OCI-LY1 (cell line): ENCODE measurements at regions not wholly inside any gene's neighbourhood (a gene's known extent, or its start where the extent isn't known, plus 50 kb on each side); places are given as distances from the start of the nearest gene placed in this dataset.

Experiments used
- H2AFZ ChIP-seq: fragments of 200-600 bp; sonication (generic), shearing (Covaris generic); 2 replicates; pipeline ENCODE4 v1.6.0; 2014; ENCODE audit warnings: antibody characterized with exemption, mild to moderate bottlenecking, low read length
- H3F3A ChIP-seq: fragments of 200-600 bp; sonication (generic), shearing (Covaris generic); 2 replicates; pipeline ENCODE4 v1.6.0; 2014; ENCODE audit warnings: mild to moderate bottlenecking, antibody characterized with exemption, low read length, moderate library complexity; ENCODE audit not compliant: insufficient read depth
- H3K27ac ChIP-seq: fragments of 200-600 bp; sonication (generic); 2 replicates; pipeline ENCODE4 v1.5.1; 2014; ENCODE audit warnings: low read length, mixed run types, mild to moderate bottlenecking, low read depth; ENCODE audit not compliant: poor library complexity, severe bottlenecking
- H3K27me3 ChIP-seq: fragments of 200-600 bp; sonication (generic); 2 replicates; pipeline ENCODE4 v1.6.0; 2014; ENCODE audit warnings: antibody characterized with exemption, mild to moderate bottlenecking, low read length, moderate library complexity; ENCODE audit not compliant: insufficient read depth
- H3K36me3 ChIP-seq: fragments of 200-600 bp; sonication (generic); 2 replicates; pipeline ENCODE4 v1.6.1; 2014; ENCODE audit warnings: mild to moderate bottlenecking, antibody characterized with exemption, low read length, moderate library complexity, mixed read lengths; ENCODE audit not compliant: insufficient read depth
- H3K4me1 ChIP-seq: fragments of 200-600 bp; sonication (generic); 2 replicates; pipeline ENCODE4 v1.5.1; 2014; ENCODE audit warnings: mild to moderate bottlenecking, low read length, moderate library complexity; ENCODE audit not compliant: insufficient read depth, severe bottlenecking
- H3K4me2 ChIP-seq: fragments of 200-600 bp; sonication (generic), shearing (Covaris generic); 2 replicates; pipeline ENCODE4 v1.6.1; 2014; ENCODE audit warnings: low read length
- H3K4me3 ChIP-seq: fragments of 200-600 bp; sonication (generic); 2 replicates; pipeline ENCODE4 v1.5.1; 2014; ENCODE audit warnings: low read length, low read depth, mild to moderate bottlenecking, mixed read lengths; ENCODE audit not compliant: poor library complexity, severe bottlenecking
- H3K79me2 ChIP-seq: fragments of 200-600 bp; shearing (Covaris generic); 2 replicates; pipeline ENCODE4 v1.6.1; 2016; ENCODE audit warnings: mixed run types, low read length, mixed read lengths; ENCODE audit not compliant: insufficient read depth
- H3K9ac ChIP-seq: fragments of 200-600 bp; sonication (generic), shearing (Covaris generic); 2 replicates; pipeline ENCODE4 v1.6.1; 2014; ENCODE audit warnings: mild to moderate bottlenecking, low read length, mixed read lengths
- H3K9me2 ChIP-seq: fragments of 200-600 bp; sonication (generic), shearing (Covaris generic); 2 replicates; pipeline ENCODE4 v1.6.1; 2014; ENCODE audit warnings: low read depth, mild to moderate bottlenecking, low read length, mixed read lengths
- H3K9me3 ChIP-seq: fragments of 200-600 bp; shearing (Covaris generic); 2 replicates; pipeline ENCODE4 v1.6.1; 2014; ENCODE audit warnings: low read length, mixed read lengths
- H4K20me1 ChIP-seq: fragments of 200-600 bp; sonication (generic), shearing (Covaris generic); 2 replicates; pipeline ENCODE4 v1.6.0; 2016; ENCODE audit warnings: mild to moderate bottlenecking, low read length; ENCODE audit not compliant: insufficient read depth
- EZH2 ChIP-seq: fragments of 200-600 bp; sonication (generic), shearing (Covaris generic); IDR thresholded peaks from 2 replicates; pipeline ENCODE4 v1.8.0; 2017; ENCODE audit warnings: borderline replicate concordance, mixed run types, mild to moderate bottlenecking, antibody characterized with exemption, low read length, moderate library complexity, mixed read lengths
- TF ChIP-seq, protein P1 (sequence below): fragments of 200-600 bp; sonication (generic), shearing (Covaris generic); IDR thresholded peaks from 2 replicates; pipeline ENCODE4 v1.5.1; 2017; ENCODE audit warnings: mild to moderate bottlenecking, antibody characterized with exemption, low read length, moderate library complexity, mixed read lengths

- Histone ChIP-seq H3K36me3 (no peaks in the 10 kb centered on the region), H2AFZ (no peak overlapping the region), H3K9ac (no peak overlapping the region), H3K4me1 (no peaks in the 10 kb centered on the region), H3K4me2 (no peak overlapping the region), H3F3A (no peaks in the 10 kb centered on the region), H4K20me1 (no peaks in the 10 kb centered on the region), H3K9me2 (no peaks in the 10 kb centered on the region), H3K79me2 (no peaks in the 10 kb centered on the region), H3K9me3 (no peaks in the 10 kb centered on the region), H3K27me3 (no peaks in the 10 kb centered on the region), H3K4me3 (no peak overlapping the region), H3K27ac (no peak overlapping the region)
- TF ChIP-seq EZH2: no peak
- TF ChIP-seq, protein P1, sequence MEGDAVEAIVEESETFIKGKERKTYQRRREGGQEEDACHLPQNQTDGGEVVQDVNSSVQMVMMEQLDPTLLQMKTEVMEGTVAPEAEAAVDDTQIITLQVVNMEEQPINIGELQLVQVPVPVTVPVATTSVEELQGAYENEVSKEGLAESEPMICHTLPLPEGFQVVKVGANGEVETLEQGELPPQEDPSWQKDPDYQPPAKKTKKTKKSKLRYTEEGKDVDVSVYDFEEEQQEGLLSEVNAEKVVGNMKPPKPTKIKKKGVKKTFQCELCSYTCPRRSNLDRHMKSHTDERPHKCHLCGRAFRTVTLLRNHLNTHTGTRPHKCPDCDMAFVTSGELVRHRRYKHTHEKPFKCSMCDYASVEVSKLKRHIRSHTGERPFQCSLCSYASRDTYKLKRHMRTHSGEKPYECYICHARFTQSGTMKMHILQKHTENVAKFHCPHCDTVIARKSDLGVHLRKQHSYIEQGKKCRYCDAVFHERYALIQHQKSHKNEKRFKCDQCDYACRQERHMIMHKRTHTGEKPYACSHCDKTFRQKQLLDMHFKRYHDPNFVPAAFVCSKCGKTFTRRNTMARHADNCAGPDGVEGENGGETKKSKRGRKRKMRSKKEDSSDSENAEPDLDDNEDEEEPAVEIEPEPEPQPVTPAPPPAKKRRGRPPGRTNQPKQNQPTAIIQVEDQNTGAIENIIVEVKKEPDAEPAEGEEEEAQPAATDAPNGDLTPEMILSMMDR: no peak
These were observed 474.2 kb upstream of the RGMA start for GRCh38 chr15:93563218-93563617.

- H3K4me2 ChIP-seq: no peak overlapping the region
- no peaks in the 10 kb centered on the region for H3K9me3 ChIP-seq
- H3K9me2 ChIP-seq: no peaks in the 10 kb centered on the region
- H3K27me3 ChIP-seq: no peaks in the 10 kb centered on the region
- H3K9ac ChIP-seq: no peak overlapping the region
- no peaks in the 10 kb centered on the region for H3K36me3 ChIP-seq
- no peak overlapping the region for H3K4me3 ChIP-seq
- H3K79me2 ChIP-seq: no peaks in the 10 kb centered on the region
- H3K4me1 ChIP-seq: no peaks in the 10 kb centered on the region
- H3F3A ChIP-seq: no peaks in the 10 kb centered on the region
- H2AFZ ChIP-seq: no peak overlapping the region
- TF ChIP-seq, protein P1: no peak
- TF ChIP-seq EZH2: no peak
- H3K27ac ChIP-seq: no peak overlapping the region
- H4K20me1 ChIP-seq: no peaks in the 10 kb centered on the region
These were observed 473.5 kb upstream of the RGMA start for GRCh38 chr15:93562395-93563123.

DNA sequence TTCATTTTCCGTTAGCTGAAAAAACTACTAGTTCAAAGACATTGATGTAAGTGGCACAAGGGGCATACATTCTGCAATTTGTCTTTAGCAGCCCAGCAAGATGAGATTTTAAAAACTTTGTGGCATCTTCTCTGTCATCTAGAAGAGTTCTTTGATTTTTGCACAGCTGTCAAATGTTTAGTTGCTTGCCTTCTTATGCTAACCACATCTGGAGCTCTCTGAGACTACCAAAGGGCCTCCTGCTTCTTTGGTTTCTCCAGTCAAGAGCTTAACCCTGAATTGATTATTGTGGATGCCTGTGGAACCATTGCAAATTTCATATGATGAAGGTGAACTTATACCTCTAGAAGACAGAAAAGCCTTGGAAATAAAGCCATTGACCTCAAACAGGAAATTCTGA lies 468.7 kb upstream of the RGMA start:
- no peaks in the 10 kb centered on the region for H3K9me2 ChIP-seq
- TF ChIP-seq, protein P1: no peak
- TF ChIP-seq EZH2: no peak
- no peaks in the 10 kb centered on the region for H3F3A ChIP-seq

More for the DNA sequence above, 468.7 kb upstream of the RGMA start:
- no peaks in the 10 kb centered on the region for H3K9me3 ChIP-seq
- H3K4me1 ChIP-seq: no peaks in the 10 kb centered on the region
- H4K20me1 ChIP-seq: no peaks in the 10 kb centered on the region
- H3K27me3 ChIP-seq: no peaks in the 10 kb centered on the region
- H3K27ac ChIP-seq: no peak overlapping the region
- H3K9ac ChIP-seq: no peak overlapping the region
- no peak overlapping the region for H3K4me3 ChIP-seq
- H3K4me2 ChIP-seq: no peak overlapping the region
- no peaks in the 10 kb centered on the region for H3K36me3 ChIP-seq
- H2AFZ ChIP-seq: no peak overlapping the region
- H3K79me2 ChIP-seq: no peaks in the 10 kb centered on the region
